Keratinocyte (primary cell): ENCODE measurements at regions not wholly inside any gene's neighbourhood (a gene's known extent, or its start where the extent isn't known, plus 50 kb on each side); places are given as distances from the start of the nearest gene placed in this dataset.

ENCODE experiments used
- CTCF ChIP-seq, 3 experiments: IDR thresholded peaks in 1 of 3; conservative IDR thresholded peaks in 1 of 3; optimal IDR thresholded peaks in 1 of 3; 2 replicates in 2 of 3; 3 replicates in 1 of 3; pipeline versions ENCODE3 to v1.5.1; 2011; ENCODE audit warnings: low read length in 3 of 3, mild to moderate bottlenecking in 3 of 3, moderate library complexity in 2 of 3, control low read depth in 1 of 3, inconsistent platforms in 1 of 3; ENCODE audit not compliant: insufficient read depth in 2 of 3; ENCODE audit errors: extremely low read depth in 1 of 3
- EZH2 ChIP-seq: IDR thresholded peaks from one replicate; pipeline ENCODE4 v1.6.1; 2012; ENCODE audit warnings: inconsistent platforms, mild to moderate bottlenecking, low read length, moderate library complexity

GRCh38 chr7:98713165-98713810 is 96.2 kb downstream of the NPTX2 start:
- no peak for TF ChIP-seq CTCF (optimal IDR thresholded peaks at IDR 0.05 in 1 of 3, IDR thresholded peaks at IDR 0.05 in 1 of 3, conservative IDR thresholded peaks at IDR 0.05 in 1 of 3; ENCODE audit: extremely low read depth in 1 of 3, insufficient read depth in 2 of 3, low read length in 3 of 3)
- TF ChIP-seq EZH2, result no peak
